ENCODE measurements at regions not wholly inside any gene's neighbourhood (a gene's known extent, or its start where the extent isn't known, plus 50 kb on each side); places are given as distances from the start of the nearest gene placed in this dataset.

DNA sequence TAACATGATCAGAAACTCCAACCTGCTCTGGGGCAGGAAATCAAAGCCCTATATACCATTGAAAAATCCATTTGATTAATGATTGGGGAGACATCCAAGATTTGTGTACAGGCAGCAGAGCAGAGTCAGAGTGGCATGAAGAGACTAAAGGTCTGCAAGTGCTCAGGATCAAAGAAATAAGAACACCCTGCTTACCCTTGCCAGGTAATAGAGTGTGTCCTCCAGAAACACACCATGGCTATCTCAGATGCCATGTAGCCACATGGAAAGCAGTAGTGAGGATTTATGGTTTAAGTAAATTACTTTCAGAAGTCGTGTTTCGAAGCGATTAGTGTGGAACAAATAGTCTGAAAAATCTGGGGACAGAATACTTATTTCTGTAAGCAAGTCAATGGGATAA, 592.9 kb downstream of the SUCLG1 start:
- TF ChIP-seq CTCF (conservative IDR thresholded peaks at IDR 0.05 in 1 of 2, IDR thresholded peaks at IDR 0.05 in 1 of 2; ENCODE audit: low read depth in 1 of 2, low read length in 2 of 2) (no peak), EZH2 (IDR thresholded peaks at IDR 0.05; ENCODE audit: low read length, missing control alignments) (no peak)

Data from fibroblast of lung (primary cell).